ENCODE measurements at regions not wholly inside any gene's neighbourhood (a gene's known extent, or its start where the extent isn't known, plus 50 kb on each side); places are given as distances from the start of the nearest gene placed in this dataset.

DNA sequence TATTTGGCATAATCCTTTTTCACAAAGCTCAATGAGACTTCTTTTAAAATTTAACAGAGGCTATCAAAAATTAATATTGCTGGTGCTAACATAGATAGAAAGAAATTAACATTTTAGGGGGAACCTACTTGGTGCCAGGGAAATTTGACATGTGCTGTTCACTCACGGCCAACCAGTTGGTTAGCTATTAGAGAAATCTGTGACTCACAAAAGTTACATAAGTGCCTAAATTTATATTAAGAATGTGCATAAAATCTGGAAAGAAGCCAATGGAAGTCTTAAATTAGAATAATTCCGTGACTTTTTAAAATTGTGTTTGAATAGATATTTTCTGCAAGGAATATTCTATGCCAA, 184.3 kb upstream of the MAP2 start:
- DNase-seq (no peak), FAIRE-seq (no peak)
- Histone ChIP-seq H3K4me1 (ENCODE audit: control insufficient read depth in 2 of 3, insufficient read depth in 2 of 3, low read depth in 1 of 3, low read length in 3 of 3) (no peaks in the 10 kb centered on the region), H3K36me3 (ENCODE audit: control insufficient read depth in 2 of 3, insufficient read depth in 3 of 3, low read length in 3 of 3) (no peaks in the 10 kb centered on the region), H3K9me3 (ENCODE audit: control insufficient read depth in 2 of 3, insufficient read depth in 1 of 3, low read length in 3 of 3) (peaks cover 0 to 3% (median 0%) of the 10 kb centered on the region in 3 donors), H3K27ac (ENCODE audit: low read depth in 2 of 2, low read length in 2 of 2) (no peak overlapping the region), H3K9ac (ENCODE audit: low read length in 3 of 3) (no peak overlapping the region), H3K27me3 (ENCODE audit: control insufficient read depth, insufficient read depth, low read length) (no peaks in the 10 kb centered on the region), H3K4me3 (ENCODE audit: low read length in 3 of 3) (no peak overlapping the region)
- intact Hi-C loops (cut with DNase I): no loop called here
- TF ChIP-seq, protein P1, sequence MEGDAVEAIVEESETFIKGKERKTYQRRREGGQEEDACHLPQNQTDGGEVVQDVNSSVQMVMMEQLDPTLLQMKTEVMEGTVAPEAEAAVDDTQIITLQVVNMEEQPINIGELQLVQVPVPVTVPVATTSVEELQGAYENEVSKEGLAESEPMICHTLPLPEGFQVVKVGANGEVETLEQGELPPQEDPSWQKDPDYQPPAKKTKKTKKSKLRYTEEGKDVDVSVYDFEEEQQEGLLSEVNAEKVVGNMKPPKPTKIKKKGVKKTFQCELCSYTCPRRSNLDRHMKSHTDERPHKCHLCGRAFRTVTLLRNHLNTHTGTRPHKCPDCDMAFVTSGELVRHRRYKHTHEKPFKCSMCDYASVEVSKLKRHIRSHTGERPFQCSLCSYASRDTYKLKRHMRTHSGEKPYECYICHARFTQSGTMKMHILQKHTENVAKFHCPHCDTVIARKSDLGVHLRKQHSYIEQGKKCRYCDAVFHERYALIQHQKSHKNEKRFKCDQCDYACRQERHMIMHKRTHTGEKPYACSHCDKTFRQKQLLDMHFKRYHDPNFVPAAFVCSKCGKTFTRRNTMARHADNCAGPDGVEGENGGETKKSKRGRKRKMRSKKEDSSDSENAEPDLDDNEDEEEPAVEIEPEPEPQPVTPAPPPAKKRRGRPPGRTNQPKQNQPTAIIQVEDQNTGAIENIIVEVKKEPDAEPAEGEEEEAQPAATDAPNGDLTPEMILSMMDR (IDR thresholded peaks at IDR 0.05; ENCODE audit: borderline replicate concordance, extremely low read depth, insufficient read depth): no peak

DNA sequence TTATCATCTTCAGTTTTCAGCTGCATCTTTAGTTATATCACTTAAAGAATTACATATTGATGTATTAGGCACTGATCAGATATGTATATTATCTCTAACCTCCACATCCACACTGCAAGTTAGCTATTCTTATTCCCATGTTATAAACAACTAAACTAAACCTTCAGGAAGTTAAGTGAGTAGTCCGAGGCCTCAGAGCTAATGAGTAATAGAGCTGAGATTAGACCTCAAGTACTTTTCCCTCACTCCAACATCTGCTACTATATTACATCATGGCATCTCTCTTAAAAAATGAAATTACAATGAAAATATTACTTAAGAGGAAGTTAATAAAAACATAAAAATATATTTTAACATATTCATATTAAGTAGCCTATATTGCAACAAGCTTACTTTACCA, 183.6 kb upstream of the MAP2 start:
- Histone ChIP-seq H3K4me3 (ENCODE audit: low read length in 3 of 3) (no peak overlapping the region), H3K9ac (ENCODE audit: low read length in 3 of 3) (no peak overlapping the region), H3K27me3 (ENCODE audit: control insufficient read depth, insufficient read depth, low read length) (no peaks in the 10 kb centered on the region), H3K4me1 (ENCODE audit: control insufficient read depth in 2 of 3, insufficient read depth in 2 of 3, low read depth in 1 of 3, low read length in 3 of 3) (no peaks in the 10 kb centered on the region), H3K36me3 (ENCODE audit: control insufficient read depth in 2 of 3, insufficient read depth in 3 of 3, low read length in 3 of 3) (no peaks in the 10 kb centered on the region), H3K9me3 (ENCODE audit: control insufficient read depth in 2 of 3, insufficient read depth in 1 of 3, low read length in 3 of 3) (peaks cover 0 to 3% (median 0%) of the 10 kb centered on the region in 3 donors), H3K27ac (ENCODE audit: low read depth in 2 of 2, low read length in 2 of 2) (no peak overlapping the region)
- DNase-seq: no peak
- FAIRE-seq: no peak
- TF ChIP-seq, protein P1 (IDR thresholded peaks at IDR 0.05; ENCODE audit: borderline replicate concordance, extremely low read depth, insufficient read depth): no peak
- intact Hi-C loops (cut with DNase I): no loop called here

DNA sequence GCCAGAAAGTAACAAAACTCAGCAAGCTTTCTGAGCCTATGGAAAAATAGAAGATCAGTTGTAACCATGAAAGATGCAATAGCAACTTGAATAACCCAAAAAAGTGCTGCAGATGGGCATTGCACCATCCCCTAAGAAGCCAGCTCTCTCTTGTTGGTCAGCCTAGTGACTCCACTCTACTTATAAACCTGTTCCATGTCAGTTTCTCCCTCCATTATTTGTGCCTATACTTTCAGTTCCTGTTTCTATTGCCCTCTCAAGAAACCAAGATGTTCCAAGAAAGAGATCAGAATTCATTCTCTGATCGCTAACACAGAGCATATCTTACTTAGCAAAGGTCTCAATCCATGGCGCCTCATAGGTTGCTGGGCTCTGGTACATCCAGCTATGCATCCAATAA, 170.3 kb upstream of the MAP2 start:
- intact Hi-C loops (cut with DNase I): no loop called here
- H3K9ac ChIP-seq (ENCODE audit: low read length in 3 of 3): no peak overlapping the region
- FAIRE-seq: no peak
- no peaks in the 10 kb centered on the region for H3K9me3 ChIP-seq (ENCODE audit: control insufficient read depth in 2 of 3, insufficient read depth in 1 of 3, low read length in 3 of 3)
- H3K4me3 ChIP-seq (ENCODE audit: low read length in 3 of 3): no peak overlapping the region
- H3K36me3 ChIP-seq (ENCODE audit: control insufficient read depth in 2 of 3, insufficient read depth in 3 of 3, low read length in 3 of 3): no peaks in the 10 kb centered on the region
- DNase-seq: no peak
- H3K4me1 ChIP-seq (ENCODE audit: control insufficient read depth in 2 of 3, insufficient read depth in 2 of 3, low read depth in 1 of 3, low read length in 3 of 3): no peaks in the 10 kb centered on the region
- no peaks in the 10 kb centered on the region for H3K27me3 ChIP-seq (ENCODE audit: control insufficient read depth, insufficient read depth, low read length)
- TF ChIP-seq, protein P1 (IDR thresholded peaks at IDR 0.05; ENCODE audit: borderline replicate concordance, extremely low read depth, insufficient read depth): no peak
- H3K27ac ChIP-seq (ENCODE audit: low read depth in 2 of 2, low read length in 2 of 2): no peak overlapping the region

DNA sequence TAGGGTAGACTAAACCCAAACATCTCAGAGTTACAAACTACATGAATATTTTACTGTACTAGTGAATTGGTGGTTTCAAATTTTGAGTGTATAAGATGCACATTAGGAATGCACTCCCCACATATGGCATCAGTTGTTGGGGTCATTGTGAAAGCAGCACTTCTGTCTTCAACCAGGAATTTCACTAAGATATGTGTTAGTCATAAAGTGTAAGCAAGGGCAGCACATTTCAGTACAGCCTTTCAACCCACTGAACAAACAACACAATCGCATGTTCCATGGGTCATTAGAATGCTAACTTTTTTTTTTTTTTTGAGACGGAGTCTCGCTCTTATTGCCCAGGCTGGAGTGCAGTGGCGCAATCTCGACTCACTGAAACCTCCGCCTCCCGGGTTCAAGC, 164.1 kb upstream of the MAP2 start:
- no peaks in the 10 kb centered on the region for H3K4me1 ChIP-seq (ENCODE audit: control insufficient read depth in 2 of 3, insufficient read depth in 2 of 3, low read depth in 1 of 3, low read length in 3 of 3)
- no peaks in the 10 kb centered on the region for H3K9me3 ChIP-seq (ENCODE audit: control insufficient read depth in 2 of 3, insufficient read depth in 1 of 3, low read length in 3 of 3)
- TF ChIP-seq, protein P1 (IDR thresholded peaks at IDR 0.05; ENCODE audit: borderline replicate concordance, extremely low read depth, insufficient read depth): no peak
- H3K27me3 ChIP-seq (ENCODE audit: control insufficient read depth, insufficient read depth, low read length): no peaks in the 10 kb centered on the region
- no peak overlapping the region for H3K4me3 ChIP-seq (ENCODE audit: low read length in 3 of 3)
- FAIRE-seq: no peak
- no peaks in the 10 kb centered on the region for H3K36me3 ChIP-seq (ENCODE audit: control insufficient read depth in 2 of 3, insufficient read depth in 3 of 3, low read length in 3 of 3)
- no peak for DNase-seq
- no peak overlapping the region for H3K9ac ChIP-seq (ENCODE audit: low read length in 3 of 3)
- intact Hi-C loops (cut with DNase I): no loop called here
- no peak overlapping the region for H3K27ac ChIP-seq (ENCODE audit: low read depth in 2 of 2, low read length in 2 of 2)

Data from kidney (tissue), 13 donors.